ENCODE measurements at regions not wholly inside any gene's neighbourhood (a gene's known extent, or its start where the extent isn't known, plus 50 kb on each side); places are given as distances from the start of the nearest gene placed in this dataset.

- DNase-seq (ENCODE audit: low read depth in 2 of 2) = no peak
Observed at GRCh38 chr3:193827871-193828270, 234.9 kb downstream of the OPA1 start.

DNA sequence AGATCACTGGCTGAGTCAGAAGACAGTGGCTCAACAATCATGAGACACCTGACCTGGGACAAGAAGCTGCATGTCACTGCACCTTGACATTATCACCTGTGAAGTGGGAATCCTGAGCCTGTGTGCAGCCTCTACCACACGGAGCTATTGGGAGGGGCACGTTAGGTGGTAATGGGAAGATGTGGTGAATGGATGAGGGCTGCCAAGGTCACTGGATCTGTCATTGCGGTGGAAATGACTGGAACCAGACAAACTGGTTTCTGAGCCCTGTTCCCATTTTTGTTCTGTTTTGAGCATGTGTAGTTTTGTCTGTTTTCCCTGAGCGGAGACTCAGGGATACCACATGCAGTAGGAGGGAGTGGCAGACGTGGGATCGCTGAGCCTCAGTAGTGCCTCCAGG lies 235.5 kb downstream of the OPA1 start:
- no peak for DNase-seq (ENCODE audit: low read depth in 2 of 2)

DNA sequence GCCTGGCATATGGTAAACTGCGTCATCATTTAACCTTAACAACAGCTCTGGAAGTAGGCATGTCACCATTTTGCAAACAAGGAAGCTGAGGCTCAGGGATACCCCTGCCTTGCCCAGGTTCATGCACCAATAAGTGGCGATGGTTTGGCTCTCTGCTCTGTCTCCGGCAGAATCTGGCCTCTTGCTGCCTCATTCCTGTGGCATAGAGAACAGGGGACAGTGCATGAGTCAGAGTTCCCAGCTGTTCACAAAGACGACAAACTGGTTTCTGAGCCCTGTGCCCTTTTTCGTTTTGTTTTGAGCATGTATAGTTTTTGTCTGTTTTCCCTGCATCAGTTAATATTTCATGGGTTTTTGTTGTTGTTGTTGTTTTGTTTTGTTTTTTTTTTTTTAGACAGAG lies 236.8 kb downstream of the OPA1 start:
- no peak for DNase-seq (ENCODE audit: low read depth in 2 of 2)

- DNase-seq (ENCODE audit: low read depth in 2 of 2) = no peak
Observed at GRCh38 chr3:193830791-193831191, 237.8 kb downstream of the OPA1 start.

DNA sequence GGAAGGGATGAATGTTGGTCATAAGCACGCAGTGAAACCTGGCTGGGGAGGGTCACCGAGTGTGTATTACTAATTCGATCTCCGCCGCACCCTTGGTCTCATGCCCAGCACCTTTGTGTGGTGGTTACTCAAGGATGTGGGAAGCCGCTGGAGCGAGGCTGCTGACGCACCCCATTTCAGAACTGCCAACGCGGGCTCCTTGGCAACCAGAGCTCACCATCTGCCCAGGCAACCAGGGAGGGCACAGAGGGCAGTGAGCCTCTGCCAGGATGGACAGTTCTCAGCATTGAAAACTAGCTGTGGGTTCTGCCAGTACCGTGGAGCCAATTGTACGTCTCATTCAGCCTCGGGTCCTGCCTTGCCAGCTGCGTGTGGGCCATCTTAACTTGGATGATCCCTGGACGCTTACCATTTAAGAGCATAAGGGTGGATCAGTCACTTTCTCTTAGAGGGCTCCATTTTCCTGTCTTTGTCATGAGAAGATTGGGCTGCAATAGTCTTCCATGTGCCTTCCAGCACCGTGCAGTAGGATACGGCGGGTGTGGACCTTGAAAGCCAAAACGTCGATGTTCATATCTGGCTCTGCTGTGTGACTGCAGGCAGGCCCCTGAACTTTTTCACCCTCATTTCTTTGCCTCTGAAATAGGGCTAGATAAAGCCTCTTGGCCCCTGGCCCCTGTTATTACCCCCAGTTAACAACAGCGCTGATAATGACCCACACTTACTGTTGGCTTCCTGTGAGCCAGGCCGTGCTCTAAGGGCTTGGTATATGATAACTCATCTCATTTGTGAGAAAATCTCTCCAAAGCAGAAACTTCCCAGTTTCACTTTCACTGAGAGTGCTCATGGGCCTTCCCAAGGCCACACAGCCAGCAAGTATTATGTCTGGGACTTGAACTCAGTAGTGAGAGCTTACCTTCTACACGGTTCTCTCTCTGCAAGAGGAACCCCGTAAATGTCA lies 238.8 kb downstream of the OPA1 start:
- no peak for DNase-seq (ENCODE audit: low read depth in 2 of 2)

DNA sequence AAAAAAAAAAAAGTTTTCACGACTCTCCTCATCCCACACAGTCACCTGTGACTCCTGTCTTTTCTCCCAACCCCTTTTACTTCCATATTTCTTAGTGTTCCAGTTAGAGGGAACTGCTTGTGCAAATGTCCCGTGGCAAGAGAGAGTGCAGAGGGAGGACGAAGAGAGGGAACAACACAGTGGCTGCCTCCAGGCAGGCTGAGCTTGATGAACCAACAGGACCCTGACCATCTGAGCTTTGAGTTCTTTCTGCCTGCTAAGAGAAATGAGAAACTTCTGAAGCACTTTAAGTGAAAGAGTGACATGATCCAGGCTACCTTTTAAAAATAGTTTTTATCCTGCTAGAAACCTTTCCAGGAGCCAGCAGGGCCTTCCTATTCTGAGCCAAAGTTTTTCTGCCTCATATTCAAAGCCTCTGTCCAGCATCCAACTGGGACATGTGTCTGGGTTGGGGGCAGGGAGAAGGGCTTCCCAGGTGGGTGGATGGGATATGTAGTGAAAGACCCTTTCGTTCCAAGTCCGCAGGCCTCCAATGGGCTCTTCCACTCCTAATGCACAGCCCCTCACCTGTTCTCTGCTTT lies 239.9 kb downstream of the OPA1 start:
- no peak for DNase-seq (ENCODE audit: low read depth in 2 of 2)

- no peak for DNase-seq (ENCODE audit: low read depth in 2 of 2)
Observed at GRCh38 chr3:193833592-193833991, 240.6 kb downstream of the OPA1 start.

GRCh38 chr3:193835414-193835813 lies 242.4 kb downstream of the OPA1 start:
- DNase-seq (ENCODE audit: low read depth in 2 of 2) = no peak

- no peak for DNase-seq (ENCODE audit: low read depth in 2 of 2)
Observed at GRCh38 chr3:193836511-193836910, 243.5 kb downstream of the OPA1 start.

DNA sequence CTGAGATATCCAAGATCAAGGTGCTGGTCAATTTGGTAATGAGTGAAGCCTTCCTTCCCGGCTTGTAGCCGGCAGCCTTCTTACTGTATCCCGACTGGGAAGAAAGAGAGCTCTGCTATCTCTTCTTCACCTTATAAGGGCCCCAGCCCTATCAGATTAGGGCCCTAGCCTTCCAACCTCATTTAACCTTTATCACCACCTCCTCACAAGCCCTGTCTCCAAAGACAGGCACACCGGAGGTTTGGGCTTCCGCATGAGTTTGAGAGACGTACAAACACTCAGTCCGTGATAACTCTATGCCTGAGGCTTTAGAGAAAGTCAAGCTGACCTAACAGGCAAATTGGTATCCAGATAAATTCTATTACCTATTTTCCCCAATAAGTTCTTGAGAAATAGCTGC lies 243.9 kb downstream of the OPA1 start:
- DNase-seq (ENCODE audit: low read depth in 2 of 2) = no peak

GRCh38 chr3:193837347-193837827 lies 244.4 kb downstream of the OPA1 start:
- DNase-seq (ENCODE audit: low read depth in 2 of 2) = no peak

DNA sequence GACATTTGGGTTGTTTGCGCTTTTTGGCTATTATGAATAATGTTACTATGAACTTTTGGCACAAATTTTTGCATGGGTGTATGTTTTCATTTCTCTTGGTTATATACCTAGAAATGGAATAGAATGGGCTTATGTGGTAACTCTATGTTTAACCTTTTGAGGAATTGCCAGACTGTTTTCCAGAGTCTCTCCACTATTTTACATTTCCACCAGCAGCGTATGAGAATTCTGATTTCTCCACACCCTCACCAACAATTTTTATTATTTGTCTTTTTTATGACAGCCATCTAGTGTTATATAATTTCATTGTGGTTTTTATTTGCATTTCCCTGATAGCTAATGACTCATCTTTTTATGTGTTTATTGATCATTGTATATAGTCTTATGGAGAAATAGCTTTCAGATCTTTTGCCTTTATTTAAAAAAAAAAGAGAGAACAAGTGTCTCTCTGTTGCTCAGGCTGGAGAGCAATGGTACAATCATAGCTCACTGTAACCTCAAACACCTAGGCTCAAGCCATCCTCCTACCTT lies 247.2 kb downstream of the OPA1 start:
- DNase-seq (ENCODE audit: low read depth in 2 of 2) = no peak

GRCh38 chr3:193841581-193841980 lies 248.6 kb downstream of the OPA1 start:
- no peak for DNase-seq (ENCODE audit: low read depth in 2 of 2)

- DNase-seq (ENCODE audit: low read depth in 2 of 2) = no peak
Observed at GRCh38 chr3:193842029-193842798, 249.2 kb downstream of the OPA1 start.

DNA sequence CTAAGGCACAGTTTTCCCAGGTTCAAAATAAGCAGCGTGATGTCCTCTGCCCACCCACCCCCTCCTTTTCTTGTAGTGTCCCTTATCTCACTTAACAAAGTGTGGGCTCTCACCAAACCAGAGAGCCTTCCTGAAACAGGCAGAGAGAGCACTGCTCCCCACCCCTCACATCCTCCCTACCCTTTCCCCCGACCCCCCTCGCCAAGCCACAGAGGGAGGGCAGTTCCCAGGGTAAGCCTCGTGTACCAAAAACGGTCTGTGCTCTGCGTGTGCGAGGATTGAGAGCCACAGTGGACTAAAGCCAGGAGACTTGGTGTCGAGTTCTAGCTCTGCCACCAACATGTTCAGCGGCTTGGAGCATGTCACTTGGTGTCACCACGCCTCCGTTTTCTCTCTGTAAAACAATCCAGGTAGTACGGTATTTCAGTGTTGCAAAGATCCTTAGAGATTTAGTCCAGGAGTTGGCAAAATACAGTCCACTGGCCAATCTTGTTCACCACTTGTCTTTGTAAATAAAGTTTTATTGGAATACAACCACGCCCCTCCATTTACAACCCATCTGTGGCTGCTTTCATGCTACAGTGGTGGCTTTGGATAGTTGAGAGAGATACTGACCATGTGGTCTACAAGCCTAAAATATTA lies 249.9 kb downstream of the OPA1 start:
- DNase-seq (ENCODE audit: low read depth in 2 of 2) = no peak

DNA sequence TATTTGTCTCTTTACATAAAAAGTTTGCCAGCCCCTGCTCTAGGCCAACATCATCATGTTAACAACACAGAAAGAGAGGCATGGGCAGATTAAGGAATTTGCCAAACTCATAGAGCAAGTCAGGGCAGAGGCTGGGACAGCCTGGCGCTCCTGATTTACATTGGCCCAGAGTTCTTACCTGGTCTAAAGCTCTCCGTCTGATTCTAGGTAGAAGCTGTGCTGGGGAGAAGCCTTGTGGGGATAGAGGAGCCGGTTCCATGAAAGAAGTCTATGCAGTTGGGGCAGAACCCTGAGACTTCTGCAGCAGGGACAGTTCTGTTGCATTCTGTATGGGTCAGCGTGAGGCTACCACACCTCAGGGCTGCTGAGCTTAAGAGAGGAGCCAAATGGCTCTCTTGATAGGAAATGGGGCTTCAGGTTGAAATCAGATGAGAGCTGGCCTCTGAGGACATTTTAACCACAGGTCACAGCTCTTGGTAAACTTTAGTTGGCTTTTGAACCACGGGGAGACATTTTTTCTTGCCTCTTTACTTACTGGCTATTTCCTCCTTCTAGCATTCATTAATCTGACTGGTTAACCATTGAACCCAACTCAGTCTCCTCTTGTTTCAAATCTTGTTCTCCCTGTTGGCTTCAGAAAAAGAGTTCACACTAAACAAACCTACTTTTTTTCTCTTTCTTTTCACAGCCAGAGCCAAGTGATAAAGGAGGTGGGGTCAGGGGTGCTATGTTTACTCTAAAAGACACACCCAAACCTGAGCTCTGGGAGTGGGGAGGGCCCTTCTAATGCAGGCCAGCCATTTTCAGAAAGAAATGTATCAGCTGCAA lies 250.7 kb downstream of the OPA1 start:
- no peak for DNase-seq (ENCODE audit: low read depth in 2 of 2)

DNA sequence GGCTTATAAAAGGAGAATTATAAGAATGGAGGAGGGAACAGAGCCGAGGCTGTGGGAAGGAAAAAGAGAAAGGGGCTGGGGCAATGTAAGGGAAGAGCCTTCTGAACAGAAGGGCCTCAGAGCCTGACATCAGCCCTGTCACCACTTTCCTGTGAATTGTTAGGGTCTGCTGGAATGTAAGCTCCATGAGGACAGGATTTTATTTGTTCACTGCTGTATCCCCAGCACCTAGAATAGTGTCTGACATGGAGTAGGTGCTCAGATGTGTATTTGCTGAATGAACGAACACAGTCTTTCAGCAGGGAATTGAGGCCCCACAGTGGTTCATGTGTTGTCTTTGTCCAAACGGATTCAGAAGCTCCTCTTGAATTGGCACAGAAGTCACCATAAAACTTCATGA lies 251.5 kb downstream of the OPA1 start:
- no peak for DNase-seq (ENCODE audit: low read depth in 2 of 2)

DNA sequence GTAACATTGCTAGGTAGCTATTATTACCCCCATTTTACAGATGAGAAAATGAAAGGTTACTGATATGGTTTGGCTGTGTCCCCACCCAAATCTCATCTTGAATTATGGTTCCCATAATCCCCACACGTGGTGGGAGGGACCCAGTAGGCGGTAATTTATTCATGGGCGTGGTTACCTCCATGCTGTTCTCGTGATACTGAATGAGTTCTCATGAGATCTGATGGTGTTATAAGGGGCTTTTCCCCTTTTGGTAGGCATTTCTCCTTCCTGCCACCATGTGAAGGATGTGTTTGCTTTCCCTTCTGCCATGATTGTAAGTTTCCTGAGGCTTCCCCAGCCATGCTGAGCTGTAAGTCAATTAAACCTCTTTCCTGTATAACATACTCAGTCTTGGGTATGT lies 252.1 kb downstream of the OPA1 start:
- DNase-seq (ENCODE audit: low read depth in 2 of 2) = no peak

DNA sequence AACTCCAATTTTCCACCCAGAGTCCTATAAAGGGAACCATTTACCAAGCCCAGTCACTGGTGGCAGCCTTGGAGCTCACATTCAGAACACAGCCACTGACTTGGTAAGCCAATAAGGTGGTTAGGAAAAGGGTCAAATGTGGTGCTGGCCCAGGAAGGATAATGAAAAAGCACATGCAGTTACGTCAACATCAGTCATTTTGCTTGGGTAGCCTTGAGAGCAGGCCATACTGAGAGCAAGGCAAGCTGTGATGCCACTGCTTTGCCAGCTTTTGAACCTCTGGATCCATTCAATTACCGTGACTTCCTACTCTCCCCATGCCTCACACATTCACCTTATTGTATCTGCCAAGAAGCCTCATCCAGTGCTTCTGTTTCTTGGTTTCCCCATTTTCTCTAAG lies 253.6 kb downstream of the OPA1 start:
- DNase-seq (ENCODE audit: low read depth in 2 of 2) = no peak

DNA sequence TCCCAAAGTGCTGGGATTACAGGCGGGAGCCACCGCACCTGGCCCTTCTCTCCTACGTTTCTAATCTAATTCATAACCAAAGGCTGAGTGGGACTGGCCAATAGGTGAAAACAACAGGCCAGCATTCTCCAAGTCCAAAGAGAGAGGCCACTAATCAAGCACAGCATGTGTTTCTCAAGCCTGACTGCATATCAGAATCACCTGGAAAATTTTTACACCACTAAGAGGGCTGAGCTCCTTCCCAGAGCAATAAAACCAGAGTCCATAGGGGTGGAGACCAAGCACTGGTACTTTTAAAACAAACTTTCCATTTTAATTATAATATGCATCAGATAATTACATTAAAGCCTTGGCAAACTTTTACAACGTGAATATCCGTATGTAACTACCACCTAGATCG lies 254.4 kb downstream of the OPA1 start:
- DNase-seq (ENCODE audit: low read depth in 2 of 2) = no peak

DNA sequence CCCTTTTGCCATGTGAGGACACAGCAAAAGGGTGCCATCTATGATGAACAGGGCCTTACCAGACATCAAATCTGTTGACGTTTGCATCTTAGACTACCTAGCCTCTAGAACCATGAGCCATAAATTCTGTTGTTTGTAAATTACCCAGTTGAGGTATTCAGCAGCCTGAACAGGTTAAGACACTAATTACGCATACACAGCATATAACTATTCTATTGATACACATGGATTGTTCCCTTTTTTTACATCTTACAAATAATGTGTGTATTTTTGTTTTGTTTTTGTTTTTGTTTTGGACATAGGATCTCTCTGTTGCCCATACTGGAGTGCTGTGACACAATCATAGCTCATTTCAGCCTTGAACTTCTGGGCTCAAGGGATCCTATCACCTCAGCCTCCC lies 255.5 kb downstream of the OPA1 start:
- no peak for DNase-seq (ENCODE audit: low read depth in 2 of 2)
